ENCODE measurements at regions not wholly inside any gene's neighbourhood (a gene's known extent, or its start where the extent isn't known, plus 50 kb on each side); places are given as distances from the start of the nearest gene placed in this dataset.

GRCh38 chr3:34185301-34185700 is 386.9 kb downstream of the PDCD6IP start:
- DNase-seq (ENCODE audit: low read depth in 1 of 2, low spot score in 2 of 2) = no peak
- Histone ChIP-seq H3K4me3 (no peak overlapping the region), H3K36me3 (no peaks in the 10 kb centered on the region)

GRCh38 chr3:34189133-34189532 is 390.7 kb downstream of the PDCD6IP start:
- no peak for DNase-seq (ENCODE audit: low read depth in 1 of 2, low spot score in 2 of 2)
- Histone ChIP-seq H3K27me3 (replicated peaks) (no peaks in the 10 kb centered on the region), H3K36me3 (no peaks in the 10 kb centered on the region), H3K27ac (no peak overlapping the region), H3K9me3 (replicated peaks) (no peaks in the 10 kb centered on the region), H3K4me1 (replicated peaks) (no peaks in the 10 kb centered on the region), H3K4me3 (no peak overlapping the region)

More at GRCh38 chr3:34185301-34185700, 386.9 kb downstream of the PDCD6IP start:
- Histone ChIP-seq H3K4me1 (replicated peaks) (no peaks in the 10 kb centered on the region), H3K9me3 (replicated peaks) (no peaks in the 10 kb centered on the region), H3K27me3 (replicated peaks) (no peaks in the 10 kb centered on the region), H3K27ac (no peak overlapping the region)

GRCh38 chr3:34196914-34197313 is 398.5 kb downstream of the PDCD6IP start:
- Histone ChIP-seq H3K9me3 (replicated peaks) (no peaks in the 10 kb centered on the region), H3K4me3 (no peak overlapping the region), H3K4me1 (replicated peaks) (no peaks in the 10 kb centered on the region), H3K27me3 (replicated peaks) (no peaks in the 10 kb centered on the region), H3K36me3 (no peaks in the 10 kb centered on the region), H3K27ac (no peak overlapping the region)
- DNase-seq (ENCODE audit: low read depth in 1 of 2, low spot score in 2 of 2) = no peak

GRCh38 chr3:34198309-34198708 is 399.9 kb downstream of the PDCD6IP start:
- Histone ChIP-seq H3K9me3 (replicated peaks) (no peaks in the 10 kb centered on the region), H3K27me3 (replicated peaks) (no peaks in the 10 kb centered on the region), H3K36me3 (no peaks in the 10 kb centered on the region), H3K4me3 (no peak overlapping the region), H3K4me1 (replicated peaks) (no peaks in the 10 kb centered on the region), H3K27ac (no peak overlapping the region)
- no peak for DNase-seq (ENCODE audit: low read depth in 1 of 2, low spot score in 2 of 2)

GRCh38 chr3:34200576-34200975 is 402.1 kb downstream of the PDCD6IP start:
- H3K36me3 ChIP-seq = no peaks in the 10 kb centered on the region
- H3K27me3 ChIP-seq (replicated peaks) = no peaks in the 10 kb centered on the region
- H3K4me3 ChIP-seq = no peak overlapping the region
- no peaks in the 10 kb centered on the region for H3K9me3 ChIP-seq (replicated peaks)
- H3K4me1 ChIP-seq (replicated peaks) = no peaks in the 10 kb centered on the region
- DNase-seq (ENCODE audit: low read depth in 1 of 2, low spot score in 2 of 2) = no peak
- H3K27ac ChIP-seq = no peak overlapping the region

GRCh38 chr3:34202975-34203374 is 404.5 kb downstream of the PDCD6IP start:
- Histone ChIP-seq H3K4me1 (replicated peaks) (peaks cover 5% of the 10 kb centered on the region), H3K36me3 (no peaks in the 10 kb centered on the region), H3K9me3 (replicated peaks) (no peaks in the 10 kb centered on the region), H3K27ac (no peak overlapping the region), H3K4me3 (no peak overlapping the region), H3K27me3 (replicated peaks) (no peaks in the 10 kb centered on the region)
- DNase-seq (ENCODE audit: low read depth in 1 of 2, low spot score in 2 of 2) = no peak

GRCh38 chr3:34203386-34203785 is 405.0 kb downstream of the PDCD6IP start:
- H3K4me1 ChIP-seq (replicated peaks) = peaks cover 10% of the 10 kb centered on the region
- no peak overlapping the region for H3K4me3 ChIP-seq
- no peaks in the 10 kb centered on the region for H3K27me3 ChIP-seq (replicated peaks)
- no peak for DNase-seq (ENCODE audit: low read depth in 1 of 2, low spot score in 2 of 2)
- H3K27ac ChIP-seq = no peak overlapping the region
- no peaks in the 10 kb centered on the region for H3K9me3 ChIP-seq (replicated peaks)
- no peaks in the 10 kb centered on the region for H3K36me3 ChIP-seq

GRCh38 chr3:34207002-34207401 is 408.6 kb downstream of the PDCD6IP start:
- no peak overlapping the region for H3K4me3 ChIP-seq
- peaks cover 13% of the 10 kb centered on the region for H3K4me1 ChIP-seq (replicated peaks)
- H3K9me3 ChIP-seq (replicated peaks) = no peaks in the 10 kb centered on the region
- no peaks in the 10 kb centered on the region for H3K36me3 ChIP-seq
- peak in 1 of 2 experiments; percentile 59 for DNase-seq (ENCODE audit: low read depth in 1 of 2, low spot score in 2 of 2)
- H3K27ac ChIP-seq = peak overlapping the region; percentile 55
- H3K27me3 ChIP-seq (replicated peaks) = no peaks in the 10 kb centered on the region

GRCh38 chr3:34207806-34208205 is 409.4 kb downstream of the PDCD6IP start:
- H3K27ac ChIP-seq = peak overlapping the region; percentile 55
- H3K36me3 ChIP-seq = no peaks in the 10 kb centered on the region
- H3K9me3 ChIP-seq (replicated peaks) = no peaks in the 10 kb centered on the region
- no peak overlapping the region for H3K4me3 ChIP-seq
- H3K27me3 ChIP-seq (replicated peaks) = no peaks in the 10 kb centered on the region
- peaks cover 21% of the 10 kb centered on the region for H3K4me1 ChIP-seq (replicated peaks)
- no peak for DNase-seq (ENCODE audit: low read depth in 1 of 2, low spot score in 2 of 2)

- Histone ChIP-seq H3K9me3 (replicated peaks) (no peaks in the 10 kb centered on the region), H3K27me3 (replicated peaks) (no peaks in the 10 kb centered on the region), H3K4me3 (no peak overlapping the region), H3K4me1 (replicated peaks) (peaks cover 21% of the 10 kb centered on the region), H3K27ac (no peak overlapping the region), H3K36me3 (no peaks in the 10 kb centered on the region)
- no peak for DNase-seq (ENCODE audit: low read depth in 1 of 2, low spot score in 2 of 2)
Observed at GRCh38 chr3:34212175-34212574, 413.7 kb downstream of the PDCD6IP start.

- H3K4me3 ChIP-seq = no peak overlapping the region
- H3K27me3 ChIP-seq (replicated peaks) = no peaks in the 10 kb centered on the region
- H3K36me3 ChIP-seq = no peaks in the 10 kb centered on the region
- DNase-seq (ENCODE audit: low read depth in 1 of 2, low spot score in 2 of 2) = no peak
- no peaks in the 10 kb centered on the region for H3K9me3 ChIP-seq (replicated peaks)
- H3K27ac ChIP-seq = no peak overlapping the region
- peaks cover 19% of the 10 kb centered on the region for H3K4me1 ChIP-seq (replicated peaks)
Observed at GRCh38 chr3:34212656-34213055, 414.2 kb downstream of the PDCD6IP start.

- no peak for DNase-seq (ENCODE audit: low read depth in 1 of 2, low spot score in 2 of 2)
- no peak overlapping the region for H3K4me3 ChIP-seq
- no peaks in the 10 kb centered on the region for H3K9me3 ChIP-seq (replicated peaks)
- no peaks in the 10 kb centered on the region for H3K27me3 ChIP-seq (replicated peaks)
- peaks cover 11% of the 10 kb centered on the region; the same call in 1 of the 2 replicates for H3K4me1 ChIP-seq (replicated peaks)
- no peak overlapping the region for H3K27ac ChIP-seq
- H3K36me3 ChIP-seq = no peaks in the 10 kb centered on the region
Observed at GRCh38 chr3:34213478-34213877, 415.0 kb downstream of the PDCD6IP start.

GRCh38 chr3:34216711-34217335 is 418.4 kb downstream of the PDCD6IP start:
- H3K27me3 ChIP-seq (replicated peaks) = no peaks in the 10 kb centered on the region
- H3K4me1 ChIP-seq (replicated peaks) = peaks cover 19% of the 10 kb centered on the region
- DNase-seq (ENCODE audit: low read depth in 1 of 2, low spot score in 2 of 2) = no peak
- no peak overlapping the region for H3K4me3 ChIP-seq
- no peaks in the 10 kb centered on the region for H3K9me3 ChIP-seq (replicated peaks)
- H3K27ac ChIP-seq = no peak overlapping the region
- no peaks in the 10 kb centered on the region for H3K36me3 ChIP-seq

- no peak for DNase-seq (ENCODE audit: low read depth in 1 of 2, low spot score in 2 of 2)
- no peaks in the 10 kb centered on the region for H3K9me3 ChIP-seq (replicated peaks)
- H3K4me1 ChIP-seq (replicated peaks) = peaks cover 9% of the 10 kb centered on the region; the same call in 1 of the 2 replicates
- H3K36me3 ChIP-seq = no peaks in the 10 kb centered on the region
- H3K27ac ChIP-seq = peak overlapping the region; percentile 34; the same call in 1 of the 2 replicates
- H3K27me3 ChIP-seq (replicated peaks) = no peaks in the 10 kb centered on the region
- H3K4me3 ChIP-seq = no peak overlapping the region
Observed at GRCh38 chr3:34218706-34219385, 420.4 kb downstream of the PDCD6IP start.
